Transverse colon (tissue), 4 donors: ENCODE measurements at regions not wholly inside any gene's neighbourhood (a gene's known extent, or its start where the extent isn't known, plus 50 kb on each side); places are given as distances from the start of the nearest gene placed in this dataset.

Experiments
- DNase-seq: peaks from one replicate; pipeline ENCODE4 v3.0.0-alpha.2; 2019
- H3K27ac ChIP-seq, 4 donors: fragments of 200-600 bp; sonication (generic); 2 replicates each; pipeline ENCODE4 v1.5.1; 2016 to 2018; ENCODE audit warnings: inconsistent platforms in 4 of 4
- H3K27me3 ChIP-seq: fragments of 200-600 bp; sonication (generic); 2 replicates; pipeline ENCODE4 v1.5.1; 2017; ENCODE audit warnings: inconsistent platforms
- H3K36me3 ChIP-seq, 4 donors: fragments of 200-600 bp; sonication (generic); 2 replicates each; pipeline ENCODE4 v1.5.1; 2017 to 2019; ENCODE audit warnings: inconsistent platforms in 4 of 4
- H3K4me1 ChIP-seq, 4 donors: fragments of 200-600 bp; sonication (generic); 2 replicates each; pipeline ENCODE4 v1.5.1; 2017 to 2020; ENCODE audit warnings: inconsistent platforms in 4 of 4
- H3K4me3 ChIP-seq, 4 donors: fragments of 200-600 bp; sonication (generic); 1 replicate in 1 of 4; 2 replicates in 3 of 4; pipeline versions ENCODE4 v1.5.1 to v1.6.1; 2017 to 2019; ENCODE audit warnings: inconsistent platforms in 4 of 4
- H3K9me3 ChIP-seq, 2 donors: fragments of 200-600 bp; sonication (generic); 2 replicates each; pipeline ENCODE4 v1.5.1; 2017 to 2019; ENCODE audit warnings: inconsistent platforms in 2 of 2
- EP300 ChIP-seq: sonication (generic); formaldehyde crosslinking; IDR thresholded peaks from one replicate; pipeline ENCODE4 v1.6.1; 2017; ENCODE audit warnings: antibody characterized with exemption, low read depth
- POLR2A ChIP-seq: fragments of 450-650 bp; IDR thresholded peaks from one replicate; pipeline ENCODE4 v1.6.1; 2016; ENCODE audit warnings: antibody characterized with exemption, mild to moderate bottlenecking, moderate library complexity
- POLR2AphosphoS5 ChIP-seq, 3 donors: sonication (generic); formaldehyde crosslinking; IDR thresholded peaks; one replicate each; pipeline ENCODE4 v1.6.1; 2016; ENCODE audit warnings: antibody characterized with exemption in 3 of 3
- WGBS, 2 donors: methylation state at CpG; one replicate each; pipeline ENCODE4 v1.1.5; 2018; ENCODE audit warnings: low coverage in 1 of 2; 5-methylcytosine and 5-hydroxymethylcytosine counted together
- in situ Hi-C, 4 donors: fragments of 200-750 bp; cut with MboI; loops; one replicate each; pipeline versions ENCODE4 v1.15.0 to v1.15.1; 2017; ENCODE audit warnings: low sequenced_read_pairs in 3 of 4, low pct_ligation_motif_present in 1 of 4, low pct_unique_long_range_greater_than_20kb in 1 of 4
- intact Hi-C: fragments of 100-400 bp; cut with DNase I; formaldehyde crosslinking; loops from one replicate; pipeline ENCODE4 v1.15.1; 2023; ENCODE audit warnings: low total_unique reads
- TF ChIP-seq, protein P1 (sequence below), 5 experiments: fragments of 200-600 bp in 3 of 5; fragments of 450-650 bp in 2 of 5; sonication (generic) in 3 of 5; IDR thresholded peaks; 1 replicate in 2 of 5; 2 replicates in 3 of 5; pipeline ENCODE4 v1.5.1; 2016 to 2017; ENCODE audit warnings: antibody characterized with exemption in 5 of 5, inconsistent platforms in 3 of 5, mild to moderate bottlenecking in 2 of 5, moderate library complexity in 1 of 5

DNA sequence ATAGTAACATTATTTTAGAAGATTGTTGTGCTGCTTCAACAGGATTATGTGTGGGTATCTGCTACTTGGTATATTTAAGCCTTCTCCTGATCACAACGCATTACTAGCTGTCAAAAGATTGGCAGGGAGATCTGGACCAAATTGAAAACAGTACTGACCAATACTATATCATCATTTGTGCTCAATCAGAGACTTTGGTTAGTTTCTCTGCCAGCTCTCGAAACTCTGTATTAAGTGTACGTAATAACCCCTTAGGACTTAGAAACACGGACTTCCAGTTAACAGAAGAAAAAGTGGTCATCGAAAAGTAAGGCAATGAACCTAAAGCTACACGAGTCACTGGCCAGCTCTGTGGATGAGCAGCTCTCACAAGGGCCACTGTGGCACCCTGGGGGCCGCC, 146.0 kb downstream of the EVX1 start:
- Histone ChIP-seq H3K4me3 (no peak overlapping the region), H3K9me3 (no peaks in the 10 kb centered on the region), H3K36me3 (no peaks in the 10 kb centered on the region), H3K27me3 (no peaks in the 10 kb centered on the region), H3K27ac (peak overlapping the region in 1 of 4 donors; percentile 41), H3K4me1 (peaks cover 0 to 7% (median 3%) of the 10 kb centered on the region in 4 donors)
- no peak for TF ChIP-seq EP300
- DNase-seq = no peak
- in situ Hi-C loops = no loop called here
- intact Hi-C loops = loop anchor here (10.0 kb wide), 1 partner anchor 56 kb away; no protein-coding TSS in a partner anchor
- 85 to 86% methylated on average over 5 to 7 of the region's 7 CpGs for WGBS, 2 donors

DNA sequence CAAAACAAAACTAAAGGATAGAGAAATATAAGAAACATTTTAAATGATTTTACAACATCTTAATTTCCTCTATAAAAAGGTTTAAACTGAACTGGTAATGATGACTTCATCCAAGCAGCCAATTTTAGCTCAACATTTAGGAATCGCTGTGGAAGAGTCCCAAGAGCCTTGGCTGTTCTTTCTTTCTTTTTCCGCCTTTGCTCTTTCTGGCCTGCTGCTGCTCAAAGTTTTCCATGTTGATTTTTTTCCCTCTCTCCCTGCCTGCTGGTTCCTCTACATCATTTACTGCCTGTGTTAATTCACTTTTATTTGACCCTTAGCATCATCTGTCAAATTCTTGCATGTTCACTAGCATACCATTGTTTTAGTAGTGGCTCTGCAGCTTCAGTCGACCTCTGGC, 146.9 kb downstream of the EVX1 start:
- no peaks in the 10 kb centered on the region for H3K9me3 ChIP-seq
- no peaks in the 10 kb centered on the region for H3K36me3 ChIP-seq
- no peaks in the 10 kb centered on the region for H3K27me3 ChIP-seq
- WGBS, 2 donors = 46 to 52% methylated on average over 3 of the region's 3 CpGs
- H3K4me3 ChIP-seq = no peak overlapping the region
- intact Hi-C loops (loop anchor here (10.0 kb wide), 1 partner anchor 55 kb away; no protein-coding TSS in a partner anchor), in situ Hi-C loops (no loop called here)
- H3K27ac ChIP-seq = peak overlapping the region in 2 of 4 donors; percentile 2 to 41
- H3K4me1 ChIP-seq = peaks cover 0 to 7% (median 3%) of the 10 kb centered on the region in 4 donors
- TF ChIP-seq, protein P1, sequence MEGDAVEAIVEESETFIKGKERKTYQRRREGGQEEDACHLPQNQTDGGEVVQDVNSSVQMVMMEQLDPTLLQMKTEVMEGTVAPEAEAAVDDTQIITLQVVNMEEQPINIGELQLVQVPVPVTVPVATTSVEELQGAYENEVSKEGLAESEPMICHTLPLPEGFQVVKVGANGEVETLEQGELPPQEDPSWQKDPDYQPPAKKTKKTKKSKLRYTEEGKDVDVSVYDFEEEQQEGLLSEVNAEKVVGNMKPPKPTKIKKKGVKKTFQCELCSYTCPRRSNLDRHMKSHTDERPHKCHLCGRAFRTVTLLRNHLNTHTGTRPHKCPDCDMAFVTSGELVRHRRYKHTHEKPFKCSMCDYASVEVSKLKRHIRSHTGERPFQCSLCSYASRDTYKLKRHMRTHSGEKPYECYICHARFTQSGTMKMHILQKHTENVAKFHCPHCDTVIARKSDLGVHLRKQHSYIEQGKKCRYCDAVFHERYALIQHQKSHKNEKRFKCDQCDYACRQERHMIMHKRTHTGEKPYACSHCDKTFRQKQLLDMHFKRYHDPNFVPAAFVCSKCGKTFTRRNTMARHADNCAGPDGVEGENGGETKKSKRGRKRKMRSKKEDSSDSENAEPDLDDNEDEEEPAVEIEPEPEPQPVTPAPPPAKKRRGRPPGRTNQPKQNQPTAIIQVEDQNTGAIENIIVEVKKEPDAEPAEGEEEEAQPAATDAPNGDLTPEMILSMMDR (IDR thresholded peaks at IDR 0.05) = no peak
- TF ChIP-seq POLR2A (no peak), POLR2AphosphoS5 (IDR thresholded peaks at IDR 0.05) (no peak), EP300 (no peak)
- DNase-seq = no peak

DNA sequence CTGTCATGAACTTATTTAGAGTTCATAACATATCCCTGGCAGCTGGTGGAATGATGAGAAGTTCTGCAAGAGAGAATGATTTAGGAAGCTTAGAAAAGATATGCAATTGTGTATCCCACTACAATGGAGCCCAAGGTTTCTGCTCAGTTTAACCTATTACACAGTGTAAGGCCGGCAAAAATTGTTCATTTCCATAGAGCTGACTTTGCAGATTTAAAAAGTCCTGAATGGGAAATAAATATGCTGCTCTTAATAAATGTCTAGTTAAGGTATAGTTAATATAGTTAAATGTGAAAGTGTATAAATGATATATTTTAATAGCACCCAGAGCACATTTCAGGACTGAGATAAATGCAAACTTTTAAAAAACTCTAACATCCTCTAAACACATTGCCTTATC, 149.9 kb downstream of the EVX1 start:
- in situ Hi-C loops = no loop called here
- Histone ChIP-seq H3K4me1 (peaks cover 0 to 7% (median 3%) of the 10 kb centered on the region in 4 donors), H3K9me3 (no peaks in the 10 kb centered on the region), H3K36me3 (no peaks in the 10 kb centered on the region), H3K27me3 (no peaks in the 10 kb centered on the region), H3K4me3 (no peak overlapping the region), H3K27ac (no peak overlapping the region)
- WGBS, 2 donors = 80 to 87% methylated on average over 1 of the region's 1 CpG
- intact Hi-C loops = no loop called here
- DNase-seq = no peak
- TF ChIP-seq, protein P1 (IDR thresholded peaks at IDR 0.05) = no peak
- no peak for TF ChIP-seq POLR2A
- TF ChIP-seq EP300 = no peak
- no peak for TF ChIP-seq POLR2AphosphoS5 (IDR thresholded peaks at IDR 0.05)

DNA sequence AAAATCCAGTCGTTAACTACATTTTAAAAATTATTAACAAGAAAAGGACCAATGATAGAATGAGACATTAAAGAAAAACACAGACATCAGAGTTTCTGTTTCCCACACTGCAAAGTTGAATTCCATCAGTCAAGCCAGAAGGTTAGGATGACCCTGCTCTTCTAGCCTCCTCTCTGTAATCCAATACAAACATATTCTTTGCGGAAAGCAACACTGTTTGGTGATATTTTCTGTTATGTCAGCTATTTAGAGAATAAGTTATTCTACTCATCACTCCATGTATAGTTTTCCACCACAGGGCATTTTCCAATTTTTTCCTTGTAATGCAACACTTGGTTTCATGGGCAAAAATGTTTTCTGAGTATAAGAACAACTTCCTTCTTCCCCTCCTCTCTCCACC, 152.3 kb downstream of the EVX1 start:
- H3K9me3 ChIP-seq = no peaks in the 10 kb centered on the region
- TF ChIP-seq, protein P1 (IDR thresholded peaks at IDR 0.05) = no peak
- TF ChIP-seq POLR2AphosphoS5 (IDR thresholded peaks at IDR 0.05) (no peak), POLR2A (no peak), EP300 (no peak)
- DNase-seq = no peak
- 90 to 92% methylated on average over 2 of the region's 2 CpGs for WGBS, 2 donors
- in situ Hi-C loops (no loop called here), intact Hi-C loops (no loop called here)
- no peak overlapping the region for H3K4me3 ChIP-seq
- no peaks in the 10 kb centered on the region for H3K36me3 ChIP-seq
- no peak overlapping the region for H3K27ac ChIP-seq
- H3K4me1 ChIP-seq = no peaks in the 10 kb centered on the region
- no peaks in the 10 kb centered on the region for H3K27me3 ChIP-seq

DNA sequence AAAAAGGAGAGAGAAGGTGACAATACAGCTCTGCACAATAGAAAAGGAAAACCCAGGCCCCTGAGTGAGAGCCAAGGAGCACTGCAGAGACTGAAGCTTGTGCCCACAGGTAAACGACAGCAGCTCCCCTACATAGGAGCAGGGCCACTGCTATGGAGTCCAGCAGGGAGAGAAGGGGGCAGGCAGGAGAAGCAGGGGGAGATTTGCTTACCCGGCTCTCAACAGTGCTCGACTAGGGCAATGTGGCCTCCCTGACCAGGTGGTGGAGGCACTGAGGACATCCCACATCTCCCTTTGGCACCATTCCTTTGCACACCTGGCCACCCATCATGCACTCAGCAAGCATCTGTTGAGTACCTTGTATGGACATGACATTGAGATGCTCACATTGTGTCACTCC, 153.0 kb downstream of the EVX1 start:
- Histone ChIP-seq H3K27me3 (no peaks in the 10 kb centered on the region), H3K4me3 (no peak overlapping the region), H3K36me3 (no peaks in the 10 kb centered on the region), H3K4me1 (no peaks in the 10 kb centered on the region), H3K27ac (no peak overlapping the region), H3K9me3 (no peaks in the 10 kb centered on the region)
- WGBS, 2 donors = 96% methylated on average over 3 of the region's 3 CpGs; no CpG with 5 or more reads in 1 of the 2 donors
- intact Hi-C loops (no loop called here), in situ Hi-C loops (no loop called here)
- TF ChIP-seq POLR2AphosphoS5 (IDR thresholded peaks at IDR 0.05) (no peak), EP300 (no peak), POLR2A (no peak)
- TF ChIP-seq, protein P1 (IDR thresholded peaks at IDR 0.05) = no peak
- no peak for DNase-seq
